ENCODE measurements at regions not wholly inside any gene's neighbourhood (a gene's known extent, or its start where the extent isn't known, plus 50 kb on each side); places are given as distances from the start of the nearest gene placed in this dataset.

DNA sequence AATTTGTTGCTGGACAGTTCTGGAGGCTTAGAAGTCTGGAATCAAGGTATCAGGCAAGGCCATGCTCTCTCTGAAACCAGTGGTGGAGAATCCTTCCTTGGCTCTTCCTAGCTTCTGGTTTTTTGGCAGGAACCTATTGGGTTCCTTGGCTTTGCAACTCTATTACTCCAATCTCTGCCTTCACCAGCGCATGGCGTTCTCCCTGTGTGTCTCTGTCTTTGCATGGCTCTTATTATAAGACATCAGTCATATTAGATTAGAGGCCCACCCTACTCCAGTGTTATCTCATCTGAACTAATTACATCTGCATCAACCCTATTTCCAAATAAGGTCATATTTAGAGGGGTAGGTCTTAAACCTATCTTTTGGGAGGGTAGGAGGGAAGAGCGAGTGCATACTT is 358.1 kb upstream of the RARB start:
- TF ChIP-seq GATA2 (IDR thresholded peaks at IDR 0.05; ENCODE audit: low read depth, low read length): no peak
- TF ChIP-seq GATA3 (IDR thresholded peaks at IDR 0.05; ENCODE audit: low read depth, low read length): no peak
